GM18909 (cell line): ENCODE measurements at regions not wholly inside any gene's neighbourhood (a gene's known extent, or its start where the extent isn't known, plus 50 kb on each side); places are given as distances from the start of the nearest gene placed in this dataset.

ENCODE experiments used
- ATAC-seq: cut with Tn5 transposase; IDR thresholded peaks from one replicate; pipeline ENCODE4 v1.9.1; 2021; ENCODE audit warnings: mild to moderate bottlenecking; ENCODE audit not compliant: unreplicated experiment, poor library complexity

DNA sequence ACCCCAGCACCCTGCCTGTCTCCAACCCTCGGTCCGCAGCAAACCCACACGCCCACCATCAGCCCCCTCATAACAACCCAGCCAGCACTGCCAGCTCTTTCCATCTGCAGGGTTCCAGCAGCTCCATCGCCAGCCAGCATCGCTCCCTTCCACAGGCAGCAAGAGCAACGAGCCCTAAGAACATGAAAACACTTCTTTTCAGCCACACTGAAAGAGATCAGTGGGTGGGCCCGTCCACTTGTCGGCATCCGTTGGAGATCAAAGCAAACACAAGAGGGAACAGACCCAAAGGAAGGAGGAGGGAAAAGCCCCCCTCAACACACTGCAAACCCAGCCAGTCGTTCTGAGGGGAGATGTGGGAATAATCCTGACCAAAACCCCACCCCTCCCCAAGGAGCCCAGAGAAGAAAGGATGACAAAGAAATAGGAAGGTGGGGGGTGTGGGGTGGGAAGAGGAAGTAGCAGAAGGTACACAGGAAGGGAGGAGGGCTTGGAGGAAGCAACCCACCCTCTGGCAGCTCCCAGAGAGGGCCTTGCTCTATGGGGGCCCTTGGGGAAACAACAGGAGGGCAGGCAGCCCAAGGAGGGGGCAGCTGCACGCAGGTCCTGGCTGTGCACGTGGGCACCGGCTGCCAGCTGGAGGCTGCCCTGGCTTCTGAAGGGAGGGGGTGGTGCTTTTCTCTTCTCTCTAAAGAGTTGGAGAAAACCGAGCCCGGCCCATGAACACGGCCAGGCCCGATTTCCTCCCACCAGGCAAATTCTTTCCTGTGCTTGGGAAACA is 473.6 kb upstream of the PROK2 start:
- ATAC-seq = no peak

DNA sequence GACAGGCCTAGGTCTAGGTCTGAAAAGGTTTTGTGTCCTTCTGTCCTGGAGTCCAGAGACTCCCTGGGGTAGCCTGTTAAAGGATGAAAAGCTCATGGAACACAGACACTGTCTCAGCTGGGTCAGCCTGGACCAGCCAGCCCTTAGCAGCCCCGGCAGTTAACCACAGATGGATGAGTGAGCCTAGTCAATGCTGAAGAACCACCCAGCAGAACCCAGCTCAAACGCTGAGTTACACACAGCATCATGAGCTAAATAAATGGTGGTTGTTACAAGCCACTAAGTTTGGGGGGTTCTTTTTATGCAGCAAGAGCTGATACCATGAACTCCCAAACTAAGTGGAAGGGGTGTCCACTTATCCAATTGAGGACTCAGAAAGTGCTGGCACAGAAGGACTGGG is 472.8 kb upstream of the PROK2 start:
- no peak for ATAC-seq

DNA sequence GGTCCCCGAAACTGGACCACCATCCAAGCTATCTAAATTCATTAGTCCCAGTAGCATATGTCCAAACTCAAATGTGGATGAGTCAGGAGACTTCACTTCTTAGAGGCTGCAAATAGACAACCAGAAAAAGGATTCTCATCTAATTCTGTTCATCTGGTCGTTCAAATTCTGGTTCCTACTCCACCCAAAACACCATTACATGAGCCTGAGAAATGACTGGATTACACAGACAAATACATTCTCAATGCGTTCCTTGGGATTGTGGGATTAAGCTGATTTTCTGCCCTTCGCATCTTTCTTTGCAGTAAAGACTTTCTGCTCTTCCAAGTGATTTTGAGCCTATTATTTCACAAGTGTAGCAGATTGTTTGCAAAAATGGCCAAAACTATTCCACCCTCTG is 472.3 kb upstream of the PROK2 start:
- ATAC-seq = no peak

DNA sequence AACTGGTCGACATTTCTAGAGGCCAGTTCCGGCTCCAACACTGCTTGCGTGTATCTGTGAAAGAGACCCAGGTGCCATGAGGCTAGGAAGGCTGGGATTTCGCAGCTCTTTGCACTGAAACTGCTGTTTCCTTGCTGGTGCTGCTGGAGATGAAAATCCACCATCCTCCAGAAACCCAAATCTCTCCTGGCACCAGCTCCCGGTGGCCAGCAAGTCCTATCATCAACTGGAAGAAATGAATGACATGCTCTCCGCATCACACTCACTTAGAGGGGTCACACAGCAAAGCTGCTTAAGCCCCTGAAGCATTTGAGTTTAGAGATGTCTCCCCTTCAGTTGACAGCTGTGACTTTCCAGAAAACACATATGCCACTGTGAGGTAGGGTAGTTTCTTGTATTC is 471.8 kb upstream of the PROK2 start:
- no peak for ATAC-seq

DNA sequence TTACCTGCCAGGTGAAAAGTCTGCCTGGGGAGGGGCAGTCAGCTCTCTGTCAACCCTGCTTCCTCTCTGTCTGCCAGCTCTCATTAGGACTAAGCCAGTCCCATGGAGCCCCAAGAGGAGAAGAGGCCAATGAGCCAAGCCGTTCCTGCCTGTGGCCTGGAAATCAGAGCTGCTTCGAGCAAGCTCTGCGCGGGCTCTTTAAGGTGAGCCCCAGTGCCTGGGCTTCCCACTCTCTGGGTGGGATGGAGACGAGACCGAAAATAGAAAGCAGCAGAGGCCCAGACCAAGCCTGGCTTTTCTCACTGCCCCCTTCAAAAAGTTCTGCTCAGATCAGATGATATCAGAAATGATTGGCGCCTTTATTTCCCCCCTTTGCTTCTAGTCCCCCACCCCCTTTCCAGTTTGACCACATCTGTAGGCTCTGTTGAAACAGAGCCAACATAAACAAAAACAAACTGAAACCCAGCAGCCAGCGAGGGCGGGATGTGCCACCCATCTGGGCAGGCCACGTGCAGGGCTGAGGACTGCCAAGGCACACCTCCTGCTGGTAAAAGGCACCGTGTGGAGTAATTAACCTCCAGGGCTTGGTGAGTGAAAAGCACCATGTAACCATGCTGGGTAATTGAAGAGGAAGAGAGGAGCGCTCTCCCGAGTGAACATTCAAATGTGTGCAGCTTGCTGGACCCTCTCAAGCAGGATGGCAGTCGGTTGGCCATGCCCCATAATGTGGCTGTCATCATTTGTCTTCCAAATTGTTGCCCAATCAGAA is 471.0 kb upstream of the PROK2 start:
- ATAC-seq = no peak

DNA sequence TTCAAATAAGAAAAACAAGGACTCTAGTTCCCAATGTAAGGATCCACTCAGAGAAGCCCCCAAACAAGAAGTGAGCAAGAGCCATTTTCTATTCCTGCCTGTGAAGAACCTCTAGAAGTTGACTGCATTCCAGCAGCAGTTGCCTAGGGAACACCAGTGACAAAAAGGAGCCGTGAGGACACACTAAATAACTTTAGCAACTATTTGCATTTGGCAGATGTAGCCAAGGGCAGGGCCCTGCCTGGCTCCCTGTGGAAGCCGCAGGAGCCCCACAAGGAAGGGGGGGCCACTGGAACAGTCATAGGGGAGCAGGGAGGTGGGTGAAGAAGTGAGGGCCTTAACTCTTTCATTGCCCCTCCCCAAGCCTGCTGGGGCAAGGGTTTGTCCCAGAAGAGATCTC is 470.2 kb upstream of the PROK2 start:
- ATAC-seq = no peak

DNA sequence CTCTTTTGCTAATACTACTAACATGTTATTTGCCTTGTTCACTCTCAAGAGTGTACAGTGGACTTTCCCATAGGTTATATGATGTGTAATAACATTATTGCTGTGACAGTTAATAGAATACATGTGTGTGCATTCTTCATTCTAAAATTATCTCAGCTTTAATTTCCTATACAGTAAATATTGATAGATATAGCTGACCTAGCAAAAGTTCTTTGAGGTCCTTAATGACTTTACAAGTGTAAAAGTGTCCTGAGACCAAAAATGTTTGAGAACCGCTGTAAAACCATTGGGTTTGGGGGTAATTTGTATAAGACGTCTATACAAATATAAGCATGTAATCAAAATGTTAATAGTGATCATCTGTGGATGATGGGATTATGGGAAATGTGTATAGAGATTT is 469.5 kb upstream of the PROK2 start:
- ATAC-seq = no peak

DNA sequence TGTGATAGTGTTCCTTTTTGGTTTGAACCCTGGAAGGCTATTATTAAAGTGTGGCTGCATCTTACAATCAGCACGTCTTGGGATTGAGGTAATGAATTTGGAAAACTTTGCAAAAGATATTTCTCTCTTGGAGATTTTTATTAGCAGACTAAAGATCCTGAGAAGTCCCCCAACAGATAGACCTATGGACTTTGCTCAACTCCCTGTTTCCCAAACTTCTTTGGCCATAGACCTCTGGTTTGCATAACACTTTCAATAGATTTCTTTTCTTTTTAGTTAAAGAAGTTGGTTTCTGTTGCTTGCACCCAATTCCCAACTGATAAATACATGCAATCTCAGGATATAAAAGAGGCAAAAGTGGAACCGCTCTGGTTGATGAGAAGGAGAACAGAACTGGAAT is 465.8 kb upstream of the PROK2 start:
- ATAC-seq = no peak

DNA sequence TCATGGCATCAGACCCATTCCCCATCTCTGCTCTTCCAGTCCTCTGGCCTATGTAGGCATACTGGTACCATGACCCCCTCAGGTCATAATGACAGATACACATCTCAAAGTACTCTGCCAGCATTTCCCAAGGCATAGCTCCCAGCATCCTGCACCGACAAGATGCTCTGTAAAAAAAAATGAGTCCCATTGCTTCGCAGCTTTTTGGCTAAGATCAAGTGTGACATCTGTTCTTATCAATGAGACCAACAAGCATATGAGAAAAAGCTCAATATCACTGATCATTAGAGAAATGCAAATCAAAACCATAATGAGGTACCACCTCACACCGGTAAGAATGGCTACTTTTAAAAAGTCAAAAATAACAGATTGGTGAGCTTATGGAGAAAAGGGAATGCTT is 463.9 kb upstream of the PROK2 start:
- no peak for ATAC-seq

DNA sequence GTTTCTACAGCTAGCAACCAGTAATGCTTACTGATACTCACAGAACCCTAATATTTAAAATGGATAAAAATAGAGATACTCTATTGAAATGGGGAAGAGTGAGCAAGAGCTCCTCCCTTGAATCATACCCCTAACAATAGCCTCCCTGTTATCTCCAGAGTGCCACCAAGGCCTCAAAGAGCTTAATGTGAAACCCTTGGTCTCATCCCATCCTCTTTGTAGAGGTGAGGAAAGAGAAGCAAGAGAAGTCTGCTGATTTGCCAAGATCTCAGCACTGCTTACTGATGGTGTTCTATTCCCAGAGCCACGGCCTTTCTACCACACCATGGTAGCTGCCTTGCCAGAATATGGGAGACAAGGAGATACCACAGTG is 463.4 kb upstream of the PROK2 start:
- no peak for ATAC-seq

DNA sequence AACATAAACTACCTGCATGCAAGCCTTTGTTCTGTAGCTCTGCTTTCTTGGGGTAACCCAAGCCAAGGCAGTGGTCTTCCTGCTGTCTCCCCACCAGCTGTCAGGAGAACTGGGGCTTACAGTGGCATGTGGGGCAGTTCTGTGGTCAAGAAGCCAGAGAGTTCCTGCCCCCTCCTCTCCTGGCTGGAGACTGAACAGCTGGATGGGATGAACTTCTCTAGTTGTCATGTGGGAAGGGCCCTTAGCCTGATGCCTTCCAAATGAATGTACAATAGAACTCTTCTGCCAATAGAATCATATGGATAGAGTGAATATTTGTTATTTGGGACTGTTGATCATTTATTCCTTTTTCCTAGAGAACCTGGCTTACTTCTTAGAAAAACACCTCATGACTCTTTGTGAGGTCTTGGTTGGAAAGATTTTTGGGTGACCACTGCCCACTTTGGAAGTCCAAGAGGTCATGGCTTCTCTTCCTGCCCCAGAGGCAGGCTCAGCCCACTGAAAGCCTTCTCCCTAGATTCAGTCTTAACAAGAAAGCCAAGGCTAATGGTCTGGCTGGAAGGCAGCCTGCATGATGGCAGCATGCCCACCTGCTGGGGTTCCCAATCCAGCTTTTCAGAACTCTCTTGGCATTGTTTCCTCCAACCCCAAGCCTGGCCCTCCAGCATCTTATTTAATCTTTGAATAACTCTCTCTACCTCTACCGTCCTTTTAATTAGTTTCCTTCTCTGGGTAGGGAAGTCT is 462.9 kb upstream of the PROK2 start:
- no peak for ATAC-seq

DNA sequence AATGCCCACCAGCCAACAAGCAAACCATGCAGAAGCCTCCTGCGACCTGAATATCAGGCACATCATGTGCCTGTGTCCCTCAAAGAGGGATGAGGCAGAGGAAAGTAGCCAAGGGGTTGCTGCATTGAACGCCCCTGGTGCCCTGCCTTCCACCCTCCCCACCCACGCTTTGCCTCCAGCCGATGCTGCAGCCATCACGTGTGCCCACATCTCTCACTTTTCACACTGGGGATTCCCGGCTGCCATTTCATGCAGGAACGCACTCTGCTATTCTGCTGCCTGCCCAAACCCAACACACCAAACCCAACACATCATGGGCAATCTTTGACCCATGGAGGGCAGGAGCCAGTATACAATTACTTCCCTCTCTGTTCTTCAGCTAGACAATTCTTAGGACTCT is 462.2 kb upstream of the PROK2 start:
- ATAC-seq = no peak

DNA sequence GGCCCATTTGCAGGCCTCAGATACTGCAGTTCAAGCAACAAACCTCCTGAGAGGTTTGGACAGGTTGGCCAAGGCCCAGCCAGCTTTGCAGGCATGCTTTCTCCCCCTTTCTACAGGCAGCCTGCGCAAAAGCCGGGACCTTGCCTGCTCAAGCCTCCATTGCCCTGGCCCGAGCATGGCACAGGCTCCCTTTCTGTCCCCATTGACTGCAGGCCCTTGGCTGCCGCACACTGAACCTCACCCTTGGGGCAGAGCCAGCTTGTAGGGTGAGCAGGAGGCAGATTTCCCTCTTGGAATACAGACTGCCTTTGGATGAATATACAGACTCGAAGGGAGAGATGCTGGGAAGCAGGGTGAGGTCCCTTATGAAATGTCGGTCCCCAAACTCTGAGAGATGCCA is 461.7 kb upstream of the PROK2 start:
- no peak for ATAC-seq

DNA sequence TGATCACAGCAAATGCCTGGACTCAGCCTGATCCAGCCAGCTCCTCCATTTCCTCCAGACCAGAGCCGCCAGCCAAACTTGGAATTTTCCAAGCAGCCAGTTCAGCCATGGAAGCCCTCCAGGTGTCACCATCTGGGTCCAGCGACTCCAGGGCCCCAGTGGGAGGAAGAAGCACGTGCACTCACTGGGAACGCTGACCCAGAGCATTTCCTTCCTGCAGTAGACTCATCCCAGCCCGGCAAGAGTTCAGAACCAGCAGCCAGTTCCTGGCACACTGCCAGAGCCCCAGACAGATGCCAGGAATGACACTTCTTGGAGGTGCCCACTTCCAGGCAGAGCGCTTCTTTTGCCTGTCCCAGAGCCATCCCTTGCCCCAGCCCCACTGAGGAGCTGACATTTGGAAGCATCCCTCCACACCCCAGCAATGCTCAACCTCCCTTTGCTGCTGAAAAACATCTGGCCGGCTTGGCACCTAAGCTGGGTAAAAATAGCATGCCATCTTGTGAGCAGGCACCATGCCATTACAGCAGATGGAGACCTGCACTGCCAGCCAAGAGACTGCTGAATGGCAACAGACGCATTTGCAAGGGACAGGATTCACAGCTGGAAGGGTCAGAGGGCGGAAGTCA is 460.3 kb upstream of the PROK2 start:
- no peak for ATAC-seq

DNA sequence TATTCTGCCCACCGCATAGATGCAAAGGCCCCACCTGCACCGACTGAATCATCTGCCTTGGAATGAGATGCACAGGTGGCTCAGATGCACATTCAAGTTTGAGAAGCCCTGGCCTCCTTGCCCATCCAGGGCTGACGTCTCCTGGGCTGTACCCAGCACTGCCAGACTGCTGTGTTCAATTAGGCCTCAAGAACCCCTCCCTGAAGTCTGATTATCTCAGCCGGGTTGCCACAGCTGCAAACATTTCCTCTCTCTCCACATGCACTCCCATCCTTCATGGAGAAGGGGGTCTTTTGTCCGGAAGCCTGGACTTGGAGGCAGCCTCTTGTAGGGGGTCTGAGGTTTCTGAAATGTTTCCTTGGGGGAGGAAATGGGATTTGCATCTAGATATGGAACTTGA is 459.4 kb upstream of the PROK2 start:
- no peak for ATAC-seq

DNA sequence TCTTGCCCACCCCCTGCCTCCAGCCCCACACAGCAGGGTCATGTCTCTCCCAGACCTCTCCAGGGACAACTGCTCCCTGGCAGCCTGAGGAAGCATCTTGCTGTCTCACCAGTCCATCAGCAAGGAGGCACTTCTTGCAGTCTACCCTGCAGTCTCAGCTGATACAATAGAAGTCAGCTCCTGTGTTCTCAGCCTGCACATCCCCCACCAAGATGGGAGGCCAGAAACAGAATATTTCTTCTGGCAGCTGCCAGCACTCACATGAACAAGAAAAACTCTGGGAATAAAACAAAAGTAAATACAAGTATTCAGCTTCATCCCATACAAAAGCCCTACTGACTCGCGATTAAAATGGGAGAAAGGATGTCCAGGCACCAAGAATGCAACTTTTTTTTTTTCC is 457.4 kb upstream of the PROK2 start:
- no peak for ATAC-seq

DNA sequence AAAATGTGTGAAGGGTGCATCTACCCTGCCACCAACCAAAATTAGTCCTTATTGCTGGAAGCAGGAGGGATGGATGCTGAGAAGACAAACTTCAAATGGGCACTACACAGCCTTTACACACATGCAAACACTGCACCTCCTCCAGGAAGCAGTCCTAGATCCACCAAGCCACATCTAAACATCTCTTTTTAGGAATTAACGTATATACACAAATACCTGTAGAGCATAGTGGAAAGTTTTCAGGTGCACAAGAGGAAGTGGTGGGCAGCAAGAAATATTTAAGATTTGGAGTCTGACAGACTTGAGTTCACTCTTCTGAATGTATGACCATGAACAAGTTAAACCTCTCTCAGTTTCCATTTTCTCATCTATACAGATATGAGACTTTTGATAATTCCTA is 456.6 kb upstream of the PROK2 start:
- no peak for ATAC-seq

DNA sequence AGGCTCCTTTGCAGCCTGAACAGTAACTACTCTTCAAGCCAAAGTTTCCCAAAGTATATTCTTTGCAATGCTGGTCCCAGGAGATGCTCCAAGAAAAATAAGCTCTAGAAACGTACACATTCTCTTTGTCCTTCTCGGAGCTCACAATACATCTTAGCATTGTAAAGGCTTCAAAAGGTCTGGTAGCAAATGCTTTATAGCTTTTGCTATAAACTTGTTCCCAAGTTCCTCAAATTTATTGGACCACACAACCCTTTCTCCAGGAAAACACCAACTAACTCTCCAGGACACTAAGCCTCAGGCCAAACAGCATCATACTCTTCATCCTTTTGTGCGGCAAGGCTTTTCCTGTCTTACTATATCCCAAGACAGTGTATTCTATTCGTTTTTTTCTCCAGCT is 455.6 kb upstream of the PROK2 start:
- no peak for ATAC-seq

DNA sequence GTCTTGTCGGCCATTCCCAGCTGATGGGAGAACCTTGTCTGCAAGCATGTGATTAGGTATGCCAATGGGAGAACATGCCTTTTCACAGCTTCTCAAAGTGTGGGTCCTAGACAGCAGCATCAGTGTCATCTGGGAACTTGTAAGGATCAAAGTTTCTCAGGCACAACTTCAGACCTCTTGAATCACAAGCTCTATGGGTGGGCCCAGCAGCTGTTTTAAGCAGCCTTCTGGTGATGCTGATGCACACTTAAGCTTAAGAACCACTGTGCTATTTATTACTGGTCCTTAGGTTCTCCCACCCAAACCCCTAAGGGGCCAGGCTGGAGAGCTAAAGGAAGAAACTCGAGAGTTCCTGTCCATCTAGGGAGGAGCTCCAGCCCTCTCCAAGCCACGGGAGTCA is 453.9 kb upstream of the PROK2 start:
- ATAC-seq = no peak

DNA sequence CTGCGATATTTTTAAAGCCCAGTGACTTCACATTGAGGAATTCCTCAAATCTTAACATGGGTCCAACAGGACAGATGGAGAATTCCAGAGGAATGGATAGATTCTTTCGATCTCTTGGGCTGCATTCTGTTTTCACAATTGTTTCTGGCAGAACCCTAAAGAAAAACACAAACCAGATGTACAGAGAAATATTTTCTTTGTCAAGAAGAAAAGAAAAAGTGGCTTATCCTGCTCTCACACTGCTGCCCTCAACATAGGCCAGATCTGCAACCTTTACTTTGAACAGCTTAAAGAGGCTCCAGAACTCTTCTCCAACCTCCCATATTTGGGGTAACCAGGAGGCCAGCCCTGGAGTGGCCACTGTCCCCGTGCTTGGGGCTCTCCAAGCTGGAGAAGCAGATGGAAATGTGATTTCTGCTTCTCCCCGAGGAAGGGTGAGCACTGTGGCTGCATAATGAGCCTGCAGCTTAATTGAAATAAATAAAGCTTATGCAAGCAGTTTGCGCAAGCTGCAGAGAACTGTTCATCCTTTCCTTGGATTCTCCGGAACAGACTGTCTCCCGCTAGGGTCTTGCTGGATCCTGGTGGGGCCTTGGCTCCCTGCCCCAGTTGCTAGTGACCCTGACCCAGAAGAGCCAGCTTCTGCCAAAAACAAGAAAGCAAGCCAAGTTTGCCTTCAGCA is 453.2 kb upstream of the PROK2 start:
- ATAC-seq = no peak

DNA sequence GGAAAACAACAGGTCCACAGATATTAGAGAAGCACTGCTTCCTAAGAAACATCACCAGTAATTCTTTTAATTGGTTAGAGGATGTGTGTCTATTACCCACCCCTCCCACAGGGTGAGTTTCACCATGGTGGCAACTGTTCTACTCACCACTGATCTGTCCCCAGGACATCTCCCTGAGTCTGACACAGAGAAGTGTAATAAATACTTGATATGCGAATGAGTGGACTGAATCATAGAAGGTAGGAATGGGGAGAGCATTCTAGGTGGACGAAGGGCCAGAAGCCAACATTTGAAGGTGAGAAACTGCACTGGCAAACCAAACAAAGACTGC is 452.7 kb upstream of the PROK2 start:
- ATAC-seq = no peak
